Vagina (tissue), 2 donors: ENCODE measurements at regions not wholly inside any gene's neighbourhood (a gene's known extent, or its start where the extent isn't known, plus 50 kb on each side); places are given as distances from the start of the nearest gene placed in this dataset.
"Not testable (repeated sequence)": the region's sequence is repeated elsewhere in the genome, so short reads cannot be mapped to it uniquely, and the experiment has no call there.

Source experiments
- DNase-seq, 2 donors: peaks; one replicate each; pipeline ENCODE4 v3.0.0-alpha.2; 2017; ENCODE audit errors: extremely low spot score in 2 of 2
- H3K27ac ChIP-seq: fragments of 200-600 bp; sonication (generic); one replicate; pipeline ENCODE4 v1.5.1; 2019
- H3K27me3 ChIP-seq: fragments of 200-600 bp; sonication (generic); one replicate; pipeline ENCODE4 v1.5.1; 2019
- H3K36me3 ChIP-seq, 2 donors: fragments of 200-600 bp; sonication (generic); one replicate each; pipeline ENCODE4 v1.5.1; 2017 to 2019
- H3K4me1 ChIP-seq: fragments of 200-600 bp; sonication (generic); one replicate; pipeline ENCODE4 v1.5.1; 2019
- H3K4me3 ChIP-seq, 2 donors: fragments of 200-600 bp; sonication (generic); 1 replicate in 1 of 2; 2 replicates in 1 of 2; pipeline ENCODE4 v1.5.1; 2016 to 2019
- H3K9me3 ChIP-seq: fragments of 200-600 bp; sonication (generic); one replicate; pipeline ENCODE4 v1.5.1; 2019
- CTCF ChIP-seq, 3 experiments: fragments of 450-650 bp in 2 of 3; fragments of 200-600 bp in 1 of 3; sonication (generic) in 1 of 3; IDR thresholded peaks; one replicate each; pipeline ENCODE4 v1.5.1; 2017 to 2019; ENCODE audit warnings: antibody characterized with exemption in 3 of 3, mild to moderate bottlenecking in 2 of 3, moderate library complexity in 2 of 3
- POLR2A ChIP-seq, 2 donors: fragments of 450-650 bp; IDR thresholded peaks; one replicate each; pipeline ENCODE4 v1.6.1; 2017; ENCODE audit warnings: antibody characterized with exemption in 2 of 2, mild to moderate bottlenecking in 2 of 2, moderate library complexity in 2 of 2
- POLR2AphosphoS5 ChIP-seq, 2 donors: sonication (generic); formaldehyde crosslinking; IDR thresholded peaks; one replicate each; pipeline ENCODE4 v1.9.0; 2017; ENCODE audit warnings: antibody characterized with exemption in 2 of 2, mild to moderate bottlenecking in 2 of 2, low read depth in 1 of 2; ENCODE audit not compliant: insufficient read depth in 1 of 2
- intact Hi-C: fragments of 100-400 bp; cut with DNase I; formaldehyde crosslinking; loops from one replicate; pipeline ENCODE4 v1.15.1; 2023

- no peak for DNase-seq
- no peaks in the 10 kb centered on the region for H3K9me3 ChIP-seq
- H3K4me3 ChIP-seq, result no peak overlapping the region
- H3K36me3 ChIP-seq, result no peaks in the 10 kb centered on the region
- H3K4me1 ChIP-seq, result no peaks in the 10 kb centered on the region
- no peak overlapping the region for H3K27ac ChIP-seq
- no peaks in the 10 kb centered on the region for H3K27me3 ChIP-seq
- intact Hi-C loops, result no loop called here
- no peak for TF ChIP-seq CTCF (IDR thresholded peaks at IDR 0.05)
- TF ChIP-seq POLR2AphosphoS5 (IDR thresholded peaks at IDR 0.05; ENCODE audit: insufficient read depth in 1 of 2, low read depth in 1 of 2), result no peak
- no peak for TF ChIP-seq POLR2A (IDR thresholded peaks at IDR 0.05)
These were observed 193.3 kb upstream of the HTR1E start for GRCh38 chr6:86744048-86744447.

- TF ChIP-seq CTCF (IDR thresholded peaks at IDR 0.05) (no peak), POLR2AphosphoS5 (IDR thresholded peaks at IDR 0.05; ENCODE audit: insufficient read depth in 1 of 2, low read depth in 1 of 2) (no peak), POLR2A (IDR thresholded peaks at IDR 0.05) (no peak)
- DNase-seq, result no peak
- intact Hi-C loops, result no loop called here
- H3K27ac ChIP-seq, result no peak overlapping the region
- no peaks in the 10 kb centered on the region for H3K36me3 ChIP-seq
- H3K4me3 ChIP-seq, result no peak overlapping the region
- H3K4me1 ChIP-seq, result no peaks in the 10 kb centered on the region
- no peaks in the 10 kb centered on the region for H3K27me3 ChIP-seq
- H3K9me3 ChIP-seq, result no peaks in the 10 kb centered on the region
These were observed 199.2 kb upstream of the HTR1E start for GRCh38 chr6:86738078-86738477.

GRCh38 chr6:86731631-86732030 lies 205.7 kb upstream of the HTR1E start:
- DNase-seq, intact Hi-C loops, H3K4me1 ChIP-seq, H3K27ac ChIP-seq, H3K36me3 ChIP-seq, H3K9me3 ChIP-seq, H3K4me3 ChIP-seq, H3K27me3 ChIP-seq: not testable (repeated sequence)

GRCh38 chr6:86730772-86731171 lies 206.6 kb upstream of the HTR1E start:
- H3K9me3 ChIP-seq, DNase-seq, H3K4me3 ChIP-seq, H3K27ac ChIP-seq, intact Hi-C loops, H3K4me1 ChIP-seq, H3K36me3 ChIP-seq, H3K27me3 ChIP-seq: not testable (repeated sequence)

GRCh38 chr6:86730216-86730615 lies 207.1 kb upstream of the HTR1E start:
- no peaks in the 10 kb centered on the region for H3K4me1 ChIP-seq
- H3K9me3 ChIP-seq, result no peaks in the 10 kb centered on the region
- H3K4me3 ChIP-seq, result no peak overlapping the region
- no peak for DNase-seq
- intact Hi-C loops, result no loop called here
- H3K27ac ChIP-seq, result no peak overlapping the region
- TF ChIP-seq CTCF (IDR thresholded peaks at IDR 0.05) (no peak), POLR2A (IDR thresholded peaks at IDR 0.05) (no peak), POLR2AphosphoS5 (IDR thresholded peaks at IDR 0.05; ENCODE audit: insufficient read depth in 1 of 2, low read depth in 1 of 2) (no peak)
- H3K36me3 ChIP-seq, result no peaks in the 10 kb centered on the region
- no peaks in the 10 kb centered on the region for H3K27me3 ChIP-seq

- intact Hi-C loops, result no loop called here
- H3K4me3 ChIP-seq, result no peak overlapping the region
These were observed 208.4 kb upstream of the HTR1E start for GRCh38 chr6:86728976-86729375.

More at GRCh38 chr6:86728976-86729375, 208.4 kb upstream of the HTR1E start:
- TF ChIP-seq CTCF (IDR thresholded peaks at IDR 0.05) (no peak), POLR2A (IDR thresholded peaks at IDR 0.05) (no peak), POLR2AphosphoS5 (IDR thresholded peaks at IDR 0.05; ENCODE audit: insufficient read depth in 1 of 2, low read depth in 1 of 2) (no peak)
- H3K27me3 ChIP-seq, result no peaks in the 10 kb centered on the region
- no peaks in the 10 kb centered on the region for H3K9me3 ChIP-seq
- no peak for DNase-seq
- H3K4me1 ChIP-seq, result no peaks in the 10 kb centered on the region
- no peaks in the 10 kb centered on the region for H3K36me3 ChIP-seq
- H3K27ac ChIP-seq, result no peak overlapping the region
